Stimulated activated naive B cell treated with anti-CD40 and anti-IgM and Interleukin-4, amounts not matched to agents 10 μg/mL and 1 μg/mL and 100 μg/mL, for 72 hours (primary cell): ENCODE measurements at regions not wholly inside any gene's neighbourhood (a gene's known extent, or its start where the extent isn't known, plus 50 kb on each side); places are given as distances from the start of the nearest gene placed in this dataset.
"Not testable (repeated sequence)": the region's sequence is repeated elsewhere in the genome, so short reads cannot be mapped to it uniquely, and the experiment has no call there.

Experiments used
- ATAC-seq, 2 donors: fragments of 150-1000 bp; cut with Tn5 transposase; replicated peaks; 2 replicates each; pipeline ENCODE4 v1.10.0; 2021; ENCODE audit warnings: moderate library complexity in 1 of 2
- DNase-seq: peaks from one replicate; pipeline ENCODE4 v3.0.0; 2021
- H3K27ac Mint-ChIP-seq: one replicate; pipeline ENCODE4 v1.8.0; 2022; ENCODE audit warnings: mild to moderate bottlenecking, mixed read lengths
- H3K27me3 Mint-ChIP-seq, 2 donors: one replicate each; pipeline ENCODE4 v1.8.0; 2022; ENCODE audit warnings: mixed read lengths in 2 of 2
- H3K36me3 Mint-ChIP-seq, 2 donors: one replicate each; pipeline ENCODE4 v1.8.0; 2022; ENCODE audit warnings: mixed read lengths in 2 of 2, mild to moderate bottlenecking in 1 of 2
- H3K4me1 Mint-ChIP-seq, 2 donors: one replicate each; pipeline ENCODE4 v1.8.0; 2022; ENCODE audit warnings: mixed read lengths in 2 of 2, mild to moderate bottlenecking in 1 of 2
- H3K4me3 Mint-ChIP-seq, 2 donors: one replicate each; pipeline ENCODE4 v1.8.0; 2022; ENCODE audit warnings: mild to moderate bottlenecking in 2 of 2, mixed read lengths in 2 of 2, moderate library complexity in 1 of 2
- H3K9me3 Mint-ChIP-seq, 2 donors: one replicate each; pipeline ENCODE4 v1.8.0; 2022; ENCODE audit warnings: mixed read lengths in 2 of 2, mild to moderate bottlenecking in 1 of 2

DNA sequence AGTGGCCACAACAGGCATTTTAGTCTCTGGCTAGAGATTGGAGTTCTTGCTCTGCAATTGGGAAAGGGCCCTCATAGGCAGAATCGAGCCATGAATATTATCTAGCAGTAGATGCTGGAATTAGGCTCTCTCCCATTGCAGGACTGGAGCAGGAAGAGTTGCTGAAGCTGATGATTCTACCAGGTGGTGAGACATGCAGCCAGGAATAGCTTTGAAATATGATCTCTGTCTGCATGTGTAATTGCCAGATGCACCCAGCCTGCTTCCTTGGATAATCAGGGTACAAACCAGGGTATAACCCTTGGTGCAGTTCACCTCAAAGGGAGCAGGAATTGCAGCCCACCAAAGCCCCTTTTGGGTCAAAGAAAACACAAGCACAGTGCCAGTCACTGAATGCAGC, 211.4 kb upstream of the FTMT start:
- Mint-ChIP-seq H3K9me3 (peaks cover 5% of the 10 kb centered on the region in 2 donors), H3K4me3 (no peak overlapping the region), H3K27me3 (no peaks in the 10 kb centered on the region), H3K4me1 (no peaks in the 10 kb centered on the region), H3K27ac (no peak overlapping the region), H3K36me3 (no peaks in the 10 kb centered on the region)
- DNase-seq (no peak), ATAC-seq (no peak)

DNA sequence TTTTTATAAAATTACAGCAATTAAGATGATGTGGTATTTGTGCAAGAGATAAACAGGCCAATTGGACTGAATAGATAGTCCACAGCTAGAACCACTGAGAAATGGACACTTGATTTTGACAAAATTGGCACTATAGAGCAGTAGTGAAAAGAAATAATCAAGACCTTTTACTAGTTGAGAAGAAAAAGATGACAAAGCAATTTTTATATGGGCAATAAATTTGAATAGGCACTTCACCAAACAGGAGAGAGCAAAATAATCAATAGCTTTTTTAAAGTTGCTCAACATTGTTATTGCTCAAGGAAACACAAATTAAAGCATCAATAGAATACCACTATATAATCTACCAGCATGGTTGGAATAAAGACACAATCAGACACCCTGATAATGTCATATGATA, 193.5 kb upstream of the FTMT start:
- no peaks in the 10 kb centered on the region for H3K4me1 Mint-ChIP-seq
- no peak overlapping the region for H3K27ac Mint-ChIP-seq
- DNase-seq (no peak), ATAC-seq (no peak)
- no peaks in the 10 kb centered on the region for H3K36me3 Mint-ChIP-seq
- H3K27me3 Mint-ChIP-seq, result no peaks in the 10 kb centered on the region
- H3K9me3 Mint-ChIP-seq, result peaks cover 2 to 6% of the 10 kb centered on the region in 2 donors
- H3K4me3 Mint-ChIP-seq, result no peak overlapping the region

DNA sequence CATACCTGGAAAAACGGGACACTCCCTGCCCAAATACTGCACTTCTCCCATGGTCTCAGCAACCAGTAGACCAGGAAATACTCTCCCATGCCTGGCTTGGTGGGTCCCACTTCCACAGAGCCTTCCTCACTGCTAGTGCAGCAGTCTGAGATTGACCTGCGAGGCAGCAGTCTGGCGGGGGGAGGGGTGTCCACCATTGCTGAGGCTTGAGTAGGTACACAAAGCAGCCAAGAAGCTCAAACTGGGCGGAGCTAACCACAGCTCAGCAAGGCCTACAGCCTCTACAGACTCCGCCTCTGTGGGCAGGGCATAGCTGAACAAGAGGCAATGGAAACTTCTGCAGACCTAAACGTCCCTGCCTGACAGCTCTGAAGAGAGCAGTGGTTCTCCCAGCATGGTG, 191.5 kb upstream of the FTMT start:
- Mint-ChIP-seq H3K27ac (no peak overlapping the region), H3K4me1 (no peaks in the 10 kb centered on the region), H3K27me3 (no peaks in the 10 kb centered on the region), H3K36me3 (no peaks in the 10 kb centered on the region), H3K4me3 (no peak overlapping the region), H3K9me3 (peaks cover 12% of the 10 kb centered on the region in 2 donors)
- no peak for ATAC-seq
- no peak for DNase-seq

DNA sequence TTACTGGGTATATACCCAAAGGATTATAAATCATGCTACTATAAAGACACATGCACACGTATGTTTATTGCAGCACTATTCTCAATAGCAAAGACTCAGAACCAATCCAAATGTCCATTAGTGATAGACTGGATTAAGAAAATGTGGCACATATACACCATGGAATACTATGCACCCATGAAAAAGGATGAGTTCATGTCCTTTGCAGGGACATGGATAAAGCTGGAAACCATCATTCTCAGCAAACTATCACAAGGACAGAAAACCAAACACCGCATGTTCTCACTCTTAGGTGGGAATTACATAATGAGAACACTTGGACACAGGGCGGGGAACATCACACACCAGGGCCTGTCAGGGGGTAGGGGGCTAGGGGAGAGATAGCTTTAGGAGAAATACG, 186.1 kb upstream of the FTMT start:
- not testable (repeated sequence) for H3K27ac Mint-ChIP-seq, H3K36me3 Mint-ChIP-seq, ATAC-seq, H3K4me3 Mint-ChIP-seq, DNase-seq, H3K4me1 Mint-ChIP-seq, H3K27me3 Mint-ChIP-seq
- peaks cover 16 to 17% of the 10 kb centered on the region in 2 donors for H3K9me3 Mint-ChIP-seq

DNA sequence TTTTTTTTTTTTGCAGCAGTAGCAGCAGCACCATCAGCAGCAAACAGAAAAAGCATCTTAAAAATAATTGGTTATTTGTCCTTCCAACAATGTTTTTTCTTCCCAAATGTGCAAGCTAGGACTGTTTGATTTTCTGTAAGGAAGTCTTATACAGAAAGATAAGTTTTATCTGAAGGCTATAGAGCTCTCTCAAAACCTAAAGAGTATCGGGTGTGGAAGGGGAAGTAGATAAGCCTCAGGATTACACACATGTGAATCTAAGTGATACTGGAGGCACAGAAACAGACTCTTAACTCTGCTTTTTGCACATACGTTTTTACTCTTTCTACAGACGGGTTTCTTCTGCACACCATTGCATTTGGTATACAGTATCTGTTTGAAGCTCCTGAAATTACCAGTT, 184.4 kb upstream of the FTMT start:
- Mint-ChIP-seq H3K9me3 (peaks cover 16 to 17% of the 10 kb centered on the region in 2 donors), H3K4me1 (no peaks in the 10 kb centered on the region), H3K27ac (no peak overlapping the region), H3K36me3 (no peaks in the 10 kb centered on the region), H3K27me3 (no peaks in the 10 kb centered on the region), H3K4me3 (no peak overlapping the region)
- DNase-seq, result no peak
- ATAC-seq, result no peak

DNA sequence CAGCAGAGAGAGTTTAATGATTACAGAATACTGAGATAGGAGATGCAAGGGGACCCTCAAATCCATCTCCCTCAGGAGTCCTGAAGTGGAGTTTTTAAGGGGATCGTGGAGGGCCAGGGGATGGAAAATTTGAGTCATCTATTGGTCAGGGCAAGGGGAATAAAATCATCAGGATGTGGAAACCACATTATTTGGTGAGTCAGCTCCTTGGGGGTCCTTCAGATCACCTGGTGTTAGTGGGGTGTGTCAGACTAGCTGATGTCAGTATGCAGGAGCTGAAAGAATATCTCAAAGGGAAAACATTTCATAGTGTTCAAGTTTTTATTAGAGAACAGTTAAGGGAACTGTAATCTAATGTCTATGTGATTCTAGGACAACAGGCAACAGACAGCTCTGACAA, 183.0 kb upstream of the FTMT start:
- no peak for DNase-seq
- Mint-ChIP-seq H3K36me3 (no peaks in the 10 kb centered on the region), H3K27me3 (no peaks in the 10 kb centered on the region), H3K4me3 (no peak overlapping the region), H3K4me1 (no peaks in the 10 kb centered on the region), H3K27ac (no peak overlapping the region), H3K9me3 (peaks cover 10 to 14% of the 10 kb centered on the region in 2 donors)
- ATAC-seq, result no peak

DNA sequence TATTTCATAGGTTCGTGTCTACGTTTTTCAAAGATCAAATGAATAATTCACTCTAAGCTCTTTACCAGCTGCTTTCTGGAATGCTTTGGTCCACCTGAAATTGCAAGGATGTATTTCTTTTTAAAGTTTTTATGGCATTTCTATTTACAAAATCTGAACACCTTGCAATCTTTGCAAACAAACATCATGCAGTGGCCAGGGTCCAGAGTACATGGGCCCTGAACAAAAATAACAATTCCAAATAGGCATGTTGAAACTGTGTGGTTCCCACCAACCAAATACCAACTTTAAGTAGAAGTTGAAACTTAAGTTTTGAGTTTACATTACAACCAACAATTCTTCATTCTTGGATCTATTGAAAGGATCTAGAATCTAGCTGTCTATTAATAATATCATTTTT, 180.1 kb upstream of the FTMT start:
- Mint-ChIP-seq H3K4me3 (no peak overlapping the region), H3K27ac (no peak overlapping the region), H3K9me3 (peaks cover 2 to 3% of the 10 kb centered on the region in 2 donors), H3K36me3 (no peaks in the 10 kb centered on the region), H3K4me1 (no peaks in the 10 kb centered on the region), H3K27me3 (no peaks in the 10 kb centered on the region)
- ATAC-seq, result no peak
- DNase-seq, result no peak

DNA sequence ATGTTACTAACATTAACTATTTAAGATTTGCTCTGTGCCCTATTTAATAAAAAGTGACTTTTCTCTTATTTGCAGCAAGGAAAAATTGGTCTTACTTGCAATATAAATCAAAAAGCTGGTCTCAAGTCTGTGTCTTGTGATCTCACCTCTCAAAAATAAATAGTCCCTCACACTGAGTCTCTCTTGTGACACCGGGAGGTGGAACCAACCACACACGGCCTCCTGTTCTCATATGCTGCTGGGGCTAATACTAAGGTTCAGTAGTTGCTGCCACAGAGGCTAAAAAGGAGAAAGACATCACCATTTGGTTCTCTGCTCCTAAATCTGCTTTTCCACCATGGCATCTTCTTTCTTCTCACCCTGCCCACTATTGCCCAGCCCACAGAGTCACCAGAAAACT, 175.8 kb upstream of the FTMT start:
- H3K4me3 Mint-ChIP-seq, result no peak overlapping the region
- no peaks in the 10 kb centered on the region for H3K27me3 Mint-ChIP-seq
- H3K4me1 Mint-ChIP-seq, result no peaks in the 10 kb centered on the region
- H3K36me3 Mint-ChIP-seq, result no peaks in the 10 kb centered on the region
- H3K9me3 Mint-ChIP-seq, result peaks cover 3 to 5% of the 10 kb centered on the region in 2 donors
- ATAC-seq (no peak), DNase-seq (no peak)
- H3K27ac Mint-ChIP-seq, result no peak overlapping the region

DNA sequence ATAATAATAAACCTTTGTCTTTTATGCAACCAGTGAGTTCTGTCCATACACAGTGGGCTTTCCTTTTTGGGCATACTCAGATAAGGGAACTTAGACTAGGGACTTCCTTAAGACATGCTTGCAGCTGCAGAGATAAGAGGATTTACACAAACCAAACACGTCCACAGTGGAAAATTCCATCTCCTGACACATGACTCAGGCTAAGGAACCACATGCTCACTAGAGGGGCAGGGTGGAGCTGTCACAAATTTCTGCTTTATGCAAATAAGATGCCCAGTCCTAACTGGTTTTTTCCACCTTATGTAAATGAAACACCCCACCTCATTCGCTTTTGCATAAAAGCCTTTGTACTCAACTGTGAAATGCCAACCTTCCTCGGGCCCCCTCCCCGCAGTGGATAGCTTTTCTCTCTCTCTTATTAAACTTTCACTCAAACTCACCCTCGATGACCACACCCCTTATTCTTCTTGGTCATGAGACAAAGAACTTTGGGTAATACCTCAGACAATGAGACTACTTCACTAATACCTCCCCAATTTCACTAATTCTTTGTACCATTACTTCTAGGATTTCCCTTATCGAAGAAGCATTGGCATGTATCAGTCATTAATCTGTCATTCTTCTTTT, 170.3 kb upstream of the FTMT start:
- Mint-ChIP-seq H3K36me3 (no peaks in the 10 kb centered on the region), H3K4me1 (no peaks in the 10 kb centered on the region)

DNA sequence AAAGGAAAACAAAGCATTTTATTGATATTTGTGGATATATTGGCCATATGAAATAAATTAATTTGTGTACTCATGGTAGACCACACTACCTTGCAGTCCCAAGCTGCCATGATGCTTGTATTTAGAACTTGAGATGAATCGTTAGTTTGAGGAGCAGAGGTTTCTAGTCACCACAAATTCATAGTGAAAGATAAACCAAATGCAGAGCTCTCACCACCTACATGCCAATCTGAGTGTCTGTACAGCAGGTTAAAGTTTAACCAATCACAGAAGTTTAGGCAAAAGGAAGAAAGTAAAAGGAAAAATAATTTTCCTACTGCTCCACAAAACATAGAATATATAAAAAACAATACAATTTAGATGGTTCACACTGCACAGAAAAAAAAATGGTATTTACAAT, 163.6 kb upstream of the FTMT start:
- Mint-ChIP-seq H3K27ac (no peak overlapping the region), H3K27me3 (no peaks in the 10 kb centered on the region), H3K4me1 (no peaks in the 10 kb centered on the region), H3K4me3 (no peak overlapping the region), H3K9me3 (peaks cover 2 to 5% of the 10 kb centered on the region in 2 donors), H3K36me3 (no peaks in the 10 kb centered on the region)
- no peak for ATAC-seq
- no peak for DNase-seq

More for the DNA sequence above, 170.3 kb upstream of the FTMT start:
- H3K4me3 Mint-ChIP-seq, result no peak overlapping the region
- DNase-seq (no peak), ATAC-seq (no peak)
- H3K27ac Mint-ChIP-seq, result no peak overlapping the region
- no peaks in the 10 kb centered on the region for H3K27me3 Mint-ChIP-seq
- H3K9me3 Mint-ChIP-seq, result peaks cover 9 to 10% of the 10 kb centered on the region in 2 donors

DNA sequence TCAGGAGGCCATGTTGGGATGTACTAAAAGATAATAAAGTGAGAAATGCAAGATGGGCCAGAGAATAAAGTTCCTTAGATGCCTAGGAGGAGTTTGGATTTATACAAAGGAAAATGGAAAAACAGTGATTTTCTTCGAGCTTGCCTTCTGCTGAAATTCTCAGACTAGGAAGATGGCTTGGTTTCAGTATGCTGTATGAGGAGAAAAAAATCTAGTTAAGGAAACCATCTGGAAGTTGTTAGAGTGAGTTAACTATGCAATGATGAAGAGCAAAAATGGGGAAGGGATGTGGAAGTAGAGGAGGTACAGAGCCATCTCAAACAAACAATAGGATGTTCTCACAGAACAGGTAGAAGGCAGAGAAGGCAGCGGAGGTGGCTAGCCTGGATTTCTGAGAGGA, 162.9 kb upstream of the FTMT start:
- Mint-ChIP-seq H3K27ac (no peak overlapping the region), H3K4me1 (no peaks in the 10 kb centered on the region), H3K36me3 (no peaks in the 10 kb centered on the region), H3K27me3 (no peaks in the 10 kb centered on the region), H3K4me3 (no peak overlapping the region), H3K9me3 (peaks cover 2 to 5% of the 10 kb centered on the region in 2 donors)
- DNase-seq (no peak), ATAC-seq (no peak)

DNA sequence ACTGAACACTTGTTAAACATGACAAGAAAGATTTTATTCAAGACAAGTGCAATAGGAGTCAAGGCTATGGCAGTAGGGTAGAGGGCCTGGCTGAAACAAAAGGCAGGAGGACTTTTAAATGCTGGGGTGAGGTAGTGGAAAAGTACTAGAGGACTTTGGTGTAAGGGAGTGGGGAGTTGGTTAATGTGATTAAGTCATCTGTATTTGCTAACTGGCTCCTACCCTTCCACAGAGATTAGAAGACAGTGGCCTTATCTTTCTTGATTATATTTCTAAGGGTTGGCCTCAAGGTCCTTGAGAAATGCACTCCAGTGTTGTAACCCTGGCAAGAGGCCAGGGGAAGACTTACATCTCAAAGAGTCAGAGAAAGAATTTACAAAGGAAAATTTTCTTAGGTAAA, 160.2 kb upstream of the FTMT start:
- DNase-seq (no peak), ATAC-seq (no peak)
- H3K36me3 Mint-ChIP-seq, result no peaks in the 10 kb centered on the region
- no peaks in the 10 kb centered on the region for H3K27me3 Mint-ChIP-seq
- no peak overlapping the region for H3K4me3 Mint-ChIP-seq
- H3K9me3 Mint-ChIP-seq, result peaks cover 2 to 5% of the 10 kb centered on the region in 2 donors
- no peaks in the 10 kb centered on the region for H3K4me1 Mint-ChIP-seq
- no peak overlapping the region for H3K27ac Mint-ChIP-seq

DNA sequence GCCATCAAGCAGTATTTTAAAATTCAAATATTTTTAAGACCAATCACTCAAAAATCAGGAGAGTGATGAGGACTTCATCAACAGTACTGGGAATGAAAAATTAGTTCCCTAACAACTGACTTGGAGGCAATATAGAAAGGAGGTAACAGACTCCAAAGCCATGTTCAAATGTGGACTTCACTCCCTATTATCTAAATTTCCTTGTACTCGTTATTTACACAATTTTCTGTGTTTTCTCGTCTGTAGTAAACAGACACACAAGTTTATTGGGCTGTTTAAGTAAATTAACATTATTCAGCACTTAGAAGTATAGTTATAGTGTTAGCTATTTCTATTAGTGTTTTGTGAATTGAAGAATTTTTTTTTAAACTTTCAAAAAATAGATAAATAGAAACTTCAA, 159.5 kb upstream of the FTMT start:
- Mint-ChIP-seq H3K27ac (no peak overlapping the region), H3K4me1 (no peaks in the 10 kb centered on the region), H3K27me3 (no peaks in the 10 kb centered on the region), H3K9me3 (peaks cover 0 to 5% of the 10 kb centered on the region in 2 donors), H3K4me3 (no peak overlapping the region), H3K36me3 (no peaks in the 10 kb centered on the region)
- no peak for DNase-seq
- ATAC-seq, result no peak

DNA sequence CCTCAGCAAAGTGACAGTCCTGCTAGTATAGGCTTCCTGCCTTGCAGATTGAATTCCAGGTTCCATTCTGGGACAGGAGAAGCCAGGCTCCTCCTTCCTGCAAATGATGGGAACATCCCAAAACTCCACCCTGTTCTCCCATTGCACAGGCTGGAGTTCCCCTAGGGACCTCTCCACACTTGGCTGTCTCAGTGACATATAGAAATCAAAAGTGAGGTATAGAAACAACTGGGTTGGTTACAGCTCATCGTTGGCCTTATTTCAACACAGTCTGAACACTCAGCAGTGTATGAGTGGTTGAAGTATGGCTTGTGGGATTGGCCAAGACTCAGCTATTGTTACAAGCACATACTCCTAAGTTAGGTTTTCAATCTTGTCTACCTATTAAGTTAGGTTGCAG, 157.8 kb upstream of the FTMT start:
- H3K4me3 Mint-ChIP-seq, result no peak overlapping the region
- no peaks in the 10 kb centered on the region for H3K36me3 Mint-ChIP-seq

DNA sequence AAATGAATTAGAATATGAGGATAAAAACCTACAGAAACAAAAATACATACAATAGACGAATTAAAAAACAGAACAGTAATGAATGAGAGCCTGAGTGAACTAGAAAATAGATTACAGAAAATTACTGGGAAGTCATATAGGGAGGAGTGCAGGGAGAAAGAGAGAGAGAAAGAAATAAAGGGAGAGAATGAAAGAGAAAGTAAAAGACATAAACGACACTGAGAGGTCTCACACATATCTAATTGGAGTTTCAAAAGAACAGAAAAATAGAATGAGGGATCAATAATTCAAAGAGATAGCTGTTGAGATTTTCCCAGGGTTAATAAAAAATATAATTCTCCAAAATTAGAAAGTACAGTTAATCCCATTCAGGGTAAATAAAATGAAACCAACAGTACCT, 156.4 kb upstream of the FTMT start:
- no peak overlapping the region for H3K4me3 Mint-ChIP-seq
- no peaks in the 10 kb centered on the region for H3K36me3 Mint-ChIP-seq
- no peaks in the 10 kb centered on the region for H3K27me3 Mint-ChIP-seq
- DNase-seq (no peak), ATAC-seq (no peak)
- no peaks in the 10 kb centered on the region for H3K9me3 Mint-ChIP-seq
- no peaks in the 10 kb centered on the region for H3K4me1 Mint-ChIP-seq
- no peak overlapping the region for H3K27ac Mint-ChIP-seq

More for the DNA sequence above, 157.8 kb upstream of the FTMT start:
- Mint-ChIP-seq H3K27me3 (no peaks in the 10 kb centered on the region), H3K27ac (no peak overlapping the region), H3K9me3 (no peaks in the 10 kb centered on the region), H3K4me1 (no peaks in the 10 kb centered on the region)
- ATAC-seq (no peak), DNase-seq (no peak)

DNA sequence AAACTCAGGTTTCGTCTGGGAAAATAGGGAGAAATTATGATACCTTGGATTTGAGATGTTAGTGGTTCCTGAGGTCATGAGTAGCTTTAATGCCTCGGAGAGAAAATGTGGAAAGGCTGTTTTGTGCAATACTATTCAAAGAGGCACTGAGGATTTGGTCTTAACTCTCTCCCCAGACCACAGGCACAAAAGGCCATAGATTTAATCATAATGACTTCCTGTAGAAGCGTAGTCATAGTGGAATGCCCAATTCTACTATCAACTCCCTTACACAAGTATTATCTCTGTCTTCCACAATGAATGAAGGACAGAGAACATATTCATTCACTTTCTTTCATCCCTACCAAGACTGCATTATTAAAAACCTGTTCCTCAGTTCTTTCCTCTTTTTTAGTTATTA, 153.0 kb upstream of the FTMT start:
- no peak for DNase-seq
- H3K4me3 Mint-ChIP-seq, result no peak overlapping the region
- no peaks in the 10 kb centered on the region for H3K36me3 Mint-ChIP-seq
- no peak for ATAC-seq
- H3K27me3 Mint-ChIP-seq, result no peaks in the 10 kb centered on the region
- no peaks in the 10 kb centered on the region for H3K9me3 Mint-ChIP-seq
- no peaks in the 10 kb centered on the region for H3K4me1 Mint-ChIP-seq
- no peak overlapping the region for H3K27ac Mint-ChIP-seq
